ENCODE measurements at regions not wholly inside any gene's neighbourhood (a gene's known extent, or its start where the extent isn't known, plus 50 kb on each side); places are given as distances from the start of the nearest gene placed in this dataset.

DNA sequence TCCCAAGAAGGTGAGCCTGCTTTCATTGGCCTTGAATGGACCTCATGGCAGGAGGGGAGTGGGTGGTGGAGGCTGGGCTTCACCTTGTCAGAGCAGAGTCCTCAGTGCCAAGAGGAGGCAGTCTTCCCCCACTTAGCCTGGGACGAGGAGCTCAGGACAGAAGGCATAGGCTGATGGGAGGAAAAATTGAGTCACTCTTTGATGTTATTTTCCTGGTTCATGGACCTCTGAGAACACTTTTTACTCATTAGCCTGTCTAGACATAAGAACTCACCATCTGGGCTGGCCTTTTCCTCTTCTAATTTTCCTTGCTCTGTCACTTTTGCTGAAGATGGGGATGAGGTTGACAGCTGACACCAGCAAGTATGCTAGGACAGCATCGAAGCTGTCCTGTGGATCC lies 225.7 kb upstream of the TNP1 start (continued):
- TF ChIP-seq PRDM10 (CRISPR knock-in tag; IDR thresholded peaks at IDR 0.05; ENCODE audit: low read depth) (no peak), ZBTB8A (CRISPR knock-in tag; IDR thresholded peaks at IDR 0.05; ENCODE audit: borderline replicate concordance, low read depth) (no peak)

DNA sequence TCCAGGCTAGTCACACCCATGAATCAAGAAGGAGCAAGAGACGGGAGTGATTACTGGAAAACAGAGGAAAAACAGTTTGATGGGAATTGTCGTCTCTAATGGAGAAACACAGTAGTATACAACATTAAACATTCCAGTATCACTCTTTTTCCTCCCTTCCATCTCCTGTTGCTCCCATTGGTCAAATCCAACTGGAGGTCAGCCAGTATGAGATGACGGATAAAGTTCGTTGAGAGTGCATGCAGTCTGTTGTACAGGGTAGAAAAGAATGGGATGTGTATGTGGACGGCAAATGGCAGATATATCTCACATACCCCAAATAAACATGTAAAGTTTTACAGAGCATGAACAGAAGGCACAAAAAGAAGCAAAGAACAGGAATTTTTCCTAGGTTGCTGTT lies 221.9 kb upstream of the TNP1 start:
- CTCF ChIA-PET (ENCODE audit: low intra/inter-chr PET ratio, low total read pairs), result no interaction called here
- Histone ChIP-seq H3K36me3 (replicated peaks in 1 of 2; ENCODE audit: control insufficient read depth in 1 of 2, insufficient read depth in 2 of 2, low read length in 2 of 2) (no peaks in the 10 kb centered on the region), H4K20me1 (ENCODE audit: insufficient read depth, low read length) (no peaks in the 10 kb centered on the region), H2AFZ (ENCODE audit: low read length) (no peak overlapping the region), H3K9me3 (ENCODE audit: low read length) (no peaks in the 10 kb centered on the region), H3K4me1 (ENCODE audit: insufficient read depth, low read length) (no peaks in the 10 kb centered on the region), H3K9ac (ENCODE audit: insufficient read depth, low read depth, low read length) (no peak overlapping the region), H3K4me3 (replicated peaks in 1 of 3; ENCODE audit: insufficient read depth in 1 of 3, low read depth in 2 of 3, low read length in 3 of 3) (no peak overlapping the region), H3K79me2 (ENCODE audit: insufficient read depth, low read length) (no peaks in the 10 kb centered on the region), H3K27me3 (ENCODE audit: control insufficient read depth in 1 of 2, insufficient read depth in 2 of 2, low read length in 2 of 2) (peaks cover 0 to 4% of the 10 kb centered on the region in 2 experiments; a peak in 2 of 5 replicates), H3K4me2 (ENCODE audit: low read depth, low read length) (no peak overlapping the region), H3K27ac (ENCODE audit: extremely low read length, insufficient read depth, low read length) (no peak overlapping the region)
- in situ Hi-C loops (cut with HindIII; ENCODE audit: extremely low pct_ligation_motif_present, low pct_unique_long_range_greater_than_20kb), result no loop called here
- no TSS peak for BruUV-seq (replicated peaks)
- FAIRE-seq, result no peak
- ATAC-seq, result no peak
- no peak for DNase-seq (ENCODE audit: low spot score)
- intact Hi-C loops (cut with micrococcal nuclease; ENCODE audit: unreplicated experiment), result no loop called here
- POLR2A ChIA-PET, result no interaction called here
- 35% methylated on average over 5 of the region's 5 CpGs for WGBS (ENCODE audit: low lambda C conversion rate)
- TF ChIP-seq KDM4B (CRISPR knock-in tag; IDR thresholded peaks at IDR 0.05), result no peak
- TF ChIP-seq SOX13 (IDR thresholded peaks at IDR 0.05), result no peak
- no peak for TF ChIP-seq SOX13 (CRISPR knock-in tag; conservative IDR thresholded peaks at IDR 0.05 in 1 of 2, IDR thresholded peaks at IDR 0.05 in 1 of 2)
- TF ChIP-seq, protein P1, sequence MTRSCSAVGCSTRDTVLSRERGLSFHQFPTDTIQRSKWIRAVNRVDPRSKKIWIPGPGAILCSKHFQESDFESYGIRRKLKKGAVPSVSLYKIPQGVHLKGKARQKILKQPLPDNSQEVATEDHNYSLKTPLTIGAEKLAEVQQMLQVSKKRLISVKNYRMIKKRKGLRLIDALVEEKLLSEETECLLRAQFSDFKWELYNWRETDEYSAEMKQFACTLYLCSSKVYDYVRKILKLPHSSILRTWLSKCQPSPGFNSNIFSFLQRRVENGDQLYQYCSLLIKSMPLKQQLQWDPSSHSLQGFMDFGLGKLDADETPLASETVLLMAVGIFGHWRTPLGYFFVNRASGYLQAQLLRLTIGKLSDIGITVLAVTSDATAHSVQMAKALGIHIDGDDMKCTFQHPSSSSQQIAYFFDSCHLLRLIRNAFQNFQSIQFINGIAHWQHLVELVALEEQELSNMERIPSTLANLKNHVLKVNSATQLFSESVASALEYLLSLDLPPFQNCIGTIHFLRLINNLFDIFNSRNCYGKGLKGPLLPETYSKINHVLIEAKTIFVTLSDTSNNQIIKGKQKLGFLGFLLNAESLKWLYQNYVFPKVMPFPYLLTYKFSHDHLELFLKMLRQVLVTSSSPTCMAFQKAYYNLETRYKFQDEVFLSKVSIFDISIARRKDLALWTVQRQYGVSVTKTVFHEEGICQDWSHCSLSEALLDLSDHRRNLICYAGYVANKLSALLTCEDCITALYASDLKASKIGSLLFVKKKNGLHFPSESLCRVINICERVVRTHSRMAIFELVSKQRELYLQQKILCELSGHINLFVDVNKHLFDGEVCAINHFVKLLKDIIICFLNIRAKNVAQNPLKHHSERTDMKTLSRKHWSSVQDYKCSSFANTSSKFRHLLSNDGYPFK (CRISPR knock-in tag; IDR thresholded peaks at IDR 0.05; ENCODE audit: borderline replicate concordance), result no peak
- TF ChIP-seq ZFY (CRISPR knock-in tag; IDR thresholded peaks at IDR 0.05), result no peak
- TF ChIP-seq ZNF12 (CRISPR knock-in tag; IDR thresholded peaks at IDR 0.05), result no peak
- no peak for TF ChIP-seq HOXD1 (CRISPR knock-in tag; IDR thresholded peaks at IDR 0.05)
- no peak for TF ChIP-seq ZNF563 (CRISPR knock-in tag; IDR thresholded peaks at IDR 0.05)
- TF ChIP-seq ZNF644 (CRISPR knock-in tag; IDR thresholded peaks at IDR 0.05; ENCODE audit: low read depth), result no peak
- no peak for TF ChIP-seq ZNF589 (CRISPR knock-in tag; conservative IDR thresholded peaks at IDR 0.05)
- no peak for TF ChIP-seq ZNF383 (CRISPR knock-in tag; IDR thresholded peaks at IDR 0.05; ENCODE audit: borderline replicate concordance)
- TF ChIP-seq, protein P2, sequence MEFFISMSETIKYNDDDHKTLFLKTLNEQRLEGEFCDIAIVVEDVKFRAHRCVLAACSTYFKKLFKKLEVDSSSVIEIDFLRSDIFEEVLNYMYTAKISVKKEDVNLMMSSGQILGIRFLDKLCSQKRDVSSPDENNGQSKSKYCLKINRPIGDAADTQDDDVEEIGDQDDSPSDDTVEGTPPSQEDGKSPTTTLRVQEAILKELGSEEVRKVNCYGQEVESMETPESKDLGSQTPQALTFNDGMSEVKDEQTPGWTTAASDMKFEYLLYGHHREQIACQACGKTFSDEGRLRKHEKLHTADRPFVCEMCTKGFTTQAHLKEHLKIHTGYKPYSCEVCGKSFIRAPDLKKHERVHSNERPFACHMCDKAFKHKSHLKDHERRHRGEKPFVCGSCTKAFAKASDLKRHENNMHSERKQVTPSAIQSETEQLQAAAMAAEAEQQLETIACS (CRISPR knock-in tag; IDR thresholded peaks at IDR 0.05), result no peak
- no peak for TF ChIP-seq SMAD9 (CRISPR knock-in tag; IDR thresholded peaks at IDR 0.05)
- no peak for TF ChIP-seq SOX5 (CRISPR knock-in tag; IDR thresholded peaks at IDR 0.05; ENCODE audit: borderline replicate concordance)
- TF ChIP-seq, protein P3, sequence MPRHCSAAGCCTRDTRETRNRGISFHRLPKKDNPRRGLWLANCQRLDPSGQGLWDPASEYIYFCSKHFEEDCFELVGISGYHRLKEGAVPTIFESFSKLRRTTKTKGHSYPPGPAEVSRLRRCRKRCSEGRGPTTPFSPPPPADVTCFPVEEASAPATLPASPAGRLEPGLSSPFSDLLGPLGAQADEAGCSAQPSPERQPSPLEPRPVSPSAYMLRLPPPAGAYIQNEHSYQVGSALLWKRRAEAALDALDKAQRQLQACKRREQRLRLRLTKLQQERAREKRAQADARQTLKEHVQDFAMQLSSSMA (CRISPR knock-in tag; IDR thresholded peaks at IDR 0.05), result no peak
